LNCaP clone FGC (cell line): ENCODE measurements at regions not wholly inside any gene's neighbourhood (a gene's known extent, or its start where the extent isn't known, plus 50 kb on each side); places are given as distances from the start of the nearest gene placed in this dataset.

Experiments used
- DNase-seq: peaks from one replicate; pipeline ENCODE4 v3.0.0-alpha.2; 2011; ENCODE audit warnings: low read depth
- H3K4me3 ChIP-seq: 2 replicates; pipeline ENCODE4 v1.5.1; 2011; ENCODE audit warnings: mild to moderate bottlenecking, low read depth, low read length, control low read depth
- TF ChIP-seq, protein P1 (sequence below): IDR thresholded peaks from 2 replicates; pipeline ENCODE4 v1.5.1; 2012; ENCODE audit warnings: mild to moderate bottlenecking; ENCODE audit not compliant: control insufficient read depth, insufficient read depth; ENCODE audit errors: extremely low read depth

DNA sequence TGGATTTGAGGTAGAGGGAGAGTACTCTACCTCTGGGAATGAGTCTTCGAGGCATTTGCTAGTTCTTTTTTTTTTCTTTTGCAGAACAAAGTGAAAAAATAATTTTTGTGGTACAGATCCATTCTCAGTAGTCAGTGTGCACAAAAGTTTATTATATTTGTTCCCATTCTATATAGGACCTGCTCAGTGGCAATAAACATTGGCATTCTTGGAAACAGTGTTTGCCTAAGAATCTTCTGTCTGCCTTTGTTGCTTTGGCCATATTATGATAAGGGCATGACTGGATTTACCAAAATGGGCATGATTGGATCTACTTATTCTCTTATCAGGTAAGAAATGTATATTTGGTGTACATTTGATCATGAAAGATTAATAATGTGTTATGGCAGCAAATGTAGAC is 583.3 kb downstream of the PLCL1 start:
- TF ChIP-seq, protein P1, sequence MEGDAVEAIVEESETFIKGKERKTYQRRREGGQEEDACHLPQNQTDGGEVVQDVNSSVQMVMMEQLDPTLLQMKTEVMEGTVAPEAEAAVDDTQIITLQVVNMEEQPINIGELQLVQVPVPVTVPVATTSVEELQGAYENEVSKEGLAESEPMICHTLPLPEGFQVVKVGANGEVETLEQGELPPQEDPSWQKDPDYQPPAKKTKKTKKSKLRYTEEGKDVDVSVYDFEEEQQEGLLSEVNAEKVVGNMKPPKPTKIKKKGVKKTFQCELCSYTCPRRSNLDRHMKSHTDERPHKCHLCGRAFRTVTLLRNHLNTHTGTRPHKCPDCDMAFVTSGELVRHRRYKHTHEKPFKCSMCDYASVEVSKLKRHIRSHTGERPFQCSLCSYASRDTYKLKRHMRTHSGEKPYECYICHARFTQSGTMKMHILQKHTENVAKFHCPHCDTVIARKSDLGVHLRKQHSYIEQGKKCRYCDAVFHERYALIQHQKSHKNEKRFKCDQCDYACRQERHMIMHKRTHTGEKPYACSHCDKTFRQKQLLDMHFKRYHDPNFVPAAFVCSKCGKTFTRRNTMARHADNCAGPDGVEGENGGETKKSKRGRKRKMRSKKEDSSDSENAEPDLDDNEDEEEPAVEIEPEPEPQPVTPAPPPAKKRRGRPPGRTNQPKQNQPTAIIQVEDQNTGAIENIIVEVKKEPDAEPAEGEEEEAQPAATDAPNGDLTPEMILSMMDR = no peak
- no peak overlapping the region for H3K4me3 ChIP-seq
- no peak for DNase-seq

DNA sequence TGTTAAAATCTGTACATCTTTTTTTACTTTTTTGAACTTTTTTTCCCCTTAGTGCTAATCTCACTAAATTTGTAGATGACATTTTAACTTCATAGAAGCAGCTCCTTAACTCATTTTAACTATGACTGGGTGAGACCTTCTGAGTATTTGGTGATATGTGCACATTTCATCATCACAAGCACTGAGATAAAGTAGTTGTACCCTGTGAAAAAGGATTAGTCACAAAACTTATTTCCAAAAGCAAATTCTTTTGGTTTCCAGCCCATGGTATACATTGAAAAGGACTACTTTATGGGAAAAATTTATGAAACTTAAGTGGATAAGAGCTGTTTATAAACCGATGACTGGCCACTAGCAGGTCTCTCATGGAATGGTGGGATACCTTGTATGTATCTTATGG is 581.5 kb downstream of the PLCL1 start:
- no peak overlapping the region for H3K4me3 ChIP-seq
- no peak for DNase-seq
- TF ChIP-seq, protein P1 = no peak

DNA sequence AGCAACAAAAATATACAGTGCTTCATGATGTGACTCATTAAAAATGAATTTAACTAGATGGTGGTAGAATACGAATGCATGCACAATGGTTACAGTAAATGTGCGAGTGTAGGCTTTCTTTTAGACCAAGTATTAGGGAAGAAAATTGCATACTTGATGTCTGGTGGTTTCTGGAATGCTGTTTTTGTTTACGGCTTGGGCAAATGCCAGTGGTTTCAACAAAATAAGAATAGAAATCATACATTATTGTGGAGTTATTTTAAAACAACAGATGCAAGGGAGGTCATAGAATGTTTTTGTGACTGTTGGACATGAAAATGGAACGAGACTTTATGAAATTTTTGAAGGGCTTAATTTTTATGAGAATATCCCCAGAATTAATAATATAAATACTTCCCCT is 580.9 kb downstream of the PLCL1 start:
- no peak overlapping the region for H3K4me3 ChIP-seq
- TF ChIP-seq, protein P1 = no peak
- no peak for DNase-seq

DNA sequence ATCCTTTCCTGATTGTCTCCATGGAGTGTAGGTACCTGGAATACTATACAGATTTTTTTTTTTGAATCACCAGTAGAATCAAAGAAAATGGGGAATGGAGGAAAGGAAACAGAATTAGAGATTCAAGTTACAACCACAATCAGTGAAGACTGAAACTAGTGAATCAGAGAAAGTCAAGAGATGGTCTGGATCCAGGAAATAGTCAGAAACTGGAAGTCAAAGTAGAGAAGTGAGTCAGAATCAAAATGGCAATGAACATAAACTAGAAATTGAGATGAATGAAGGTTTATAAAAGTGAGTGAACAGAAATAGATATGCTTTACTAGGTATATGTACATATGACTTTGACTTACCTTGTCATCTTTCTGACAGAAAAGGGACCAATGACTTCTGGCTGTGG is 579.0 kb downstream of the PLCL1 start:
- no peak overlapping the region for H3K4me3 ChIP-seq
- DNase-seq = no peak
- TF ChIP-seq, protein P1 = no peak

DNA sequence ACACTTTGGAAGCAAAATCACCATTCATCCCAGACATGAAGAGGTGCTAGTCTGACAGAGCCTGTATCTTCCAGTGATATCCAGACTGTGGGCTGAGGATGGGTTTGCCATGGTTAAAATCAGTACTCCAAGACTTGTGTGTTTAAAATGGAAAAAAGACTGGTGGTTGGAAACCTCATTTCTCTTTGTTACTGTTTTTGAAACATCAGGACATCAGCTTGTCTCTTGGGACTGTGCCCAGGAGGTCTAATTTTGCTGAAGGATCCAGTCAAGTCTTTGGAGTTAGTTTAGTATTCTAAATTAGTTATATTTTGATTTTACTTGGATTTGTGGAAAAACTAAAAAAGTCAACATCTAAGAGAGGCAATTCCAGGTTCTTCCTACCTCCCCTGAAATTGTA is 578.4 kb downstream of the PLCL1 start:
- TF ChIP-seq, protein P1 = no peak
- DNase-seq = no peak
- H3K4me3 ChIP-seq = no peak overlapping the region

DNA sequence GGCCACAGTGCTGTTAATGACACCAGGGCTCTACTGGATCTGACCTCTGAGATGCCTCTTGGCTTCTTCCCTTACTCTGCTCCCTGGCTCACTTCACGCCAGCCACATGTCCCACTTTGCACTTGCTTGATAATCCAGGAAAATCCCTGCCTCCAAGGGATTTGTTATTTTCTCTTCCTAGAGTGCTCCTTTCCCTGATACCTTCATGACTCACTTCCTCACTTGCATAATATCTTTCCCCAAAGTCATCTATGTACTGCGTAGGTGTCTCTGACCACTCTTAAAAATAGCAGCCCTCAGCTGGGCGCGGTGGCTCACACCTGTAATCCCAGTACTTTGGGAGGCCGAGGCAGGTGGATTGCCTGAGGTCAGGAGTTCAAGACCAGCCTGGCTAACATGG is 572.3 kb downstream of the PLCL1 start:
- H3K4me3 ChIP-seq = no peak overlapping the region
- TF ChIP-seq, protein P1 = no peak
- DNase-seq = no peak

DNA sequence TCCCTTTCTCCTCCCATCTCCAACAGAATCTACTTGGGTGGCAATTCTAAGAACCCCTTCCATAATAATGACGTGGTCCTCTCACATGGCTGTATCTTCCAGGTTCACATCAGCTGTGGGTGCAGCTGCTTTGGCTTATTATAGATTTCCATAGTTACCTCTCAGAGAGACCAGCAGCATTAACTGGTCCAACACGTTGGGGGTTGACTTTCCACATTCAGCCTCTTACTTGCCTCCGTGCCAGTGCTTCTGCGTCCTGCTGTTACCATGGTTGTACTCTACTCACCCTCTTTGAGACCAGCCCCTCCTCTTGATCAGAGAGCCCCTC is 570.7 kb downstream of the PLCL1 start:
- H3K4me3 ChIP-seq = no peak overlapping the region
- no peak for DNase-seq
- TF ChIP-seq, protein P1 = no peak
